RWPE2 (cell line): ENCODE measurements at regions not wholly inside any gene's neighbourhood (a gene's known extent, or its start where the extent isn't known, plus 50 kb on each side); places are given as distances from the start of the nearest gene placed in this dataset.
A peak's percentile ranks its signal among the peaks of the same experiment; 100 is the strongest.

Experiments used
- ATAC-seq: fragments of 200-7000 bp; cut with Tn5 transposase; 3 replicates; pipeline ENCODE4 v1.9.1; 2021; ENCODE audit warnings: low read depth
- DNase-seq: peaks from one replicate; pipeline ENCODE4 v3.0.0-alpha.2; 2020; ENCODE audit warnings: low spot score
- H3K27ac ChIP-seq: fragments of 450-650 bp; 2 replicates; pipeline ENCODE4 v1.5.1; 2017; ENCODE audit warnings: mild to moderate bottlenecking; ENCODE audit not compliant: poor library complexity, severe bottlenecking
- H3K27me3 ChIP-seq: fragments of 250-450 bp; sonication (Bioruptor Pico); 2 replicates; pipeline ENCODE4 v1.5.1; 2021; ENCODE audit warnings: mild to moderate bottlenecking, moderate library complexity; ENCODE audit not compliant: insufficient read depth, poor library complexity, severe bottlenecking
- H3K36me3 ChIP-seq: fragments of 250-450 bp; sonication (Bioruptor Pico); 2 replicates; pipeline ENCODE4 v1.5.1; 2020; ENCODE audit warnings: low read depth, mild to moderate bottlenecking, moderate library complexity
- H3K4me1 ChIP-seq: fragments of 250-450 bp; sonication (Bioruptor Pico); 2 replicates; pipeline ENCODE4 v1.5.1; 2021; ENCODE audit warnings: mild to moderate bottlenecking, moderate library complexity; ENCODE audit not compliant: insufficient read depth, poor library complexity, severe bottlenecking
- H3K4me3 ChIP-seq: fragments of 250-450 bp; sonication (Bioruptor Pico); 2 replicates; pipeline ENCODE4 v1.5.1; 2021; ENCODE audit warnings: mild to moderate bottlenecking, moderate library complexity; ENCODE audit not compliant: severe bottlenecking
- H3K9me3 ChIP-seq: fragments of 250-450 bp; sonication (Bioruptor Pico); 2 replicates; pipeline ENCODE4 v1.5.1; 2021; ENCODE audit warnings: mild to moderate bottlenecking, moderate library complexity; ENCODE audit not compliant: severe bottlenecking
- CTCF ChIP-seq: fragments of 450-650 bp; IDR thresholded peaks from one replicate; pipeline ENCODE4 v1.5.1; 2017; ENCODE audit warnings: mild to moderate bottlenecking, moderate library complexity; ENCODE audit not compliant: poor library complexity, severe bottlenecking

- H3K27ac ChIP-seq = peak overlapping the region; percentile 100
- H3K4me3 ChIP-seq = no peak overlapping the region
- DNase-seq = no peak
- H3K4me1 ChIP-seq = peaks cover 80% of the 10 kb centered on the region
- no peaks in the 10 kb centered on the region for H3K27me3 ChIP-seq
- ATAC-seq = peak; percentile 59
- no peaks in the 10 kb centered on the region for H3K36me3 ChIP-seq
- TF ChIP-seq CTCF = no peak
- no peaks in the 10 kb centered on the region for H3K9me3 ChIP-seq
These were observed 195.4 kb downstream of the SPP2 start for GRCh38 chr2:234245945-234246344.

GRCh38 chr2:234243871-234244565 is 193.5 kb downstream of the SPP2 start:
- Histone ChIP-seq H3K4me1 (peaks cover 67% of the 10 kb centered on the region), H3K9me3 (peaks cover 4% of the 10 kb centered on the region), H3K27ac (peak overlapping the region; percentile 100), H3K4me3 (no peak overlapping the region), H3K27me3 (no peaks in the 10 kb centered on the region), H3K36me3 (no peaks in the 10 kb centered on the region)
- no peak for TF ChIP-seq CTCF
- DNase-seq (no peak), ATAC-seq (no peak)

- ATAC-seq = no peak
- DNase-seq = no peak
These were observed 191.9 kb downstream of the SPP2 start for GRCh38 chr2:234242459-234242836.

GRCh38 chr2:234241656-234242458 is 191.4 kb downstream of the SPP2 start:
- H3K27me3 ChIP-seq = no peaks in the 10 kb centered on the region
- peaks cover 64% of the 10 kb centered on the region for H3K4me1 ChIP-seq

More at GRCh38 chr2:234242459-234242836, 191.9 kb downstream of the SPP2 start:
- Histone ChIP-seq H3K36me3 (no peaks in the 10 kb centered on the region), H3K27ac (peak overlapping the region; percentile 100), H3K4me1 (peaks cover 64% of the 10 kb centered on the region), H3K27me3 (no peaks in the 10 kb centered on the region), H3K9me3 (peaks cover 4% of the 10 kb centered on the region), H3K4me3 (no peak overlapping the region)
- TF ChIP-seq CTCF = no peak

More at GRCh38 chr2:234241656-234242458, 191.4 kb downstream of the SPP2 start:
- H3K4me3 ChIP-seq = no peak overlapping the region
- H3K9me3 ChIP-seq = peaks cover 4% of the 10 kb centered on the region
- no peak for TF ChIP-seq CTCF
- peak; percentile 70 for ATAC-seq
- peak overlapping the region; percentile 100 for H3K27ac ChIP-seq
- DNase-seq = peak; percentile 86
- H3K36me3 ChIP-seq = no peaks in the 10 kb centered on the region
